Left renal cortex interstitium (tissue), 4 donors: ENCODE measurements at regions not wholly inside any gene's neighbourhood (a gene's known extent, or its start where the extent isn't known, plus 50 kb on each side); places are given as distances from the start of the nearest gene placed in this dataset.
"Not testable (repeated sequence)": the region's sequence is repeated elsewhere in the genome, so short reads cannot be mapped to it uniquely, and the experiment has no call there.

Source experiments
- DNase-seq, 4 donors: peaks; one replicate each; pipeline ENCODE4 v3.0.0-alpha.2; 2013; ENCODE audit warnings: low read depth in 4 of 4, low spot score in 2 of 4, missing footprints in 1 of 4

- DNase-seq: no peak
Observed at GRCh38 chr6:100322886-100323285, 141.8 kb downstream of the SIM1 start.

GRCh38 chr6:100320686-100321085 is 144.0 kb downstream of the SIM1 start:
- DNase-seq: no peak

GRCh38 chr6:100317031-100317430 is 147.7 kb downstream of the SIM1 start:
- no peak for DNase-seq

GRCh38 chr6:100314186-100314585 is 150.5 kb downstream of the SIM1 start:
- DNase-seq: no peak

GRCh38 chr6:100311707-100312251 is 152.9 kb downstream of the SIM1 start:
- DNase-seq: no peak

- DNase-seq: no peak
Observed at GRCh38 chr6:100309174-100309573, 155.5 kb downstream of the SIM1 start.

GRCh38 chr6:100307561-100307960 is 157.2 kb downstream of the SIM1 start:
- DNase-seq: no peak

- no peak for DNase-seq
Observed at GRCh38 chr6:100305209-100305869, 159.4 kb downstream of the SIM1 start.

- no peak for DNase-seq
Observed at GRCh38 chr6:100304575-100304974, 160.1 kb downstream of the SIM1 start.

GRCh38 chr6:100301731-100302130 is 163.0 kb downstream of the SIM1 start:
- no peak for DNase-seq

- no peak for DNase-seq
Observed at GRCh38 chr6:100300221-100300736, 164.4 kb downstream of the SIM1 start.

- DNase-seq: no peak
Observed at GRCh38 chr6:100296810-100297544, 167.7 kb downstream of the SIM1 start.

- DNase-seq: not testable (repeated sequence)
Observed at GRCh38 chr6:100295172-100295571, 169.5 kb downstream of the SIM1 start.

GRCh38 chr6:100289285-100289684 is 175.4 kb downstream of the SIM1 start:
- DNase-seq: no peak

- no peak for DNase-seq
Observed at GRCh38 chr6:100288311-100288710, 176.4 kb downstream of the SIM1 start.

- DNase-seq: no peak
Observed at GRCh38 chr6:100283285-100283684, 181.4 kb downstream of the SIM1 start.

GRCh38 chr6:100281471-100281901 is 183.2 kb downstream of the SIM1 start:
- no peak for DNase-seq

- no peak for DNase-seq
Observed at GRCh38 chr6:100276311-100277057, 188.2 kb downstream of the SIM1 start.

GRCh38 chr6:100274147-100274546 is 190.6 kb downstream of the SIM1 start:
- no peak for DNase-seq

GRCh38 chr6:100271625-100272024 is 193.1 kb downstream of the SIM1 start:
- no peak for DNase-seq

GRCh38 chr6:100271202-100271601 is 193.5 kb downstream of the SIM1 start:
- no peak for DNase-seq
